NCI-H1930 (cell line): ENCODE measurements at regions not wholly inside any gene's neighbourhood (a gene's known extent, or its start where the extent isn't known, plus 50 kb on each side); places are given as distances from the start of the nearest gene placed in this dataset.

ENCODE experiments used
- DNase-seq, 2 experiments: peaks; one replicate each; lab custom pipeline; 2025; lab: John Stamatoyannopoulos, UW

DNA sequence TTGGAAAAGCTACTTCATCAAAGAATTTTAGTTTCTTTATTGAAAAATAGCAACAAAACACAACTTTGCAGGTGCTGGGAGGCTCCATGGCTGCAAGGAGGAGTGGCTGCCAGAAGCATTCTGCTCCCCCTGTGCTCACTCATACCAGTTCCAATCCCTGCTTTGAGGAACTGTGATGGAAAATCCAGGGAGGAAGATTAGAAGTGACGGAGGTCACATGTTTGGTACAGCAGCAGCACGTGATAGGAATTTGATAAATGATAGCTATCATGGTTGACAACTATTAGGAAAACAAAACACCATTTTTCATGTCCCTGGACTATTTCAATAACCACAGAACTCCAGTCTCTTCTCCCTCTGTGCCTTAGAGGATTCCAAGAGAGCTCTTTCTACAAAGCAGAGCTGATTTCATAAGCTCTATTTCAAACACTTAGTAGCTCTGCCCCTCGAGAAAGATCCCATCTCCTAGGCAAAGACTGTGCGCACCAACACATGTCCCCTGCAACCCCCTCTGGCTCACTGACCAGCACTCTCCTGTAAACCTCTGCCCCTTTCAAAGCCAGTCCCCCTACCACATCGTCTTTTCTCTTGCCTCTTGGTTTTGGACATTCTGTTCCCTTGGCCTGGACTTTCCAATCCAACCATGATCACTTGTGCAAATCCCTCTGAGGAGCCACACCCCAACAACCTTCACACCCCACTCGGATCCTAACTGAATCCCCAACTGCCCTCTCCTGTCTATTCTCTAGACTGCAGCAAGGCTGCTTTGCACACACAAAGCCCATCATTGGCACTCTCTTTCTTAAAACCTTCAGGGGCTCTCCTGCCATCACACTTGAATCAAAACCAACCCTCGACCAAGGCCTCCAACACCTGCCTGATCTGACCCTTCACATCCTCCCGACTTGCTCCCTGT lies 352.4 kb upstream of the PKDCC start:
- DNase-seq = no peak

DNA sequence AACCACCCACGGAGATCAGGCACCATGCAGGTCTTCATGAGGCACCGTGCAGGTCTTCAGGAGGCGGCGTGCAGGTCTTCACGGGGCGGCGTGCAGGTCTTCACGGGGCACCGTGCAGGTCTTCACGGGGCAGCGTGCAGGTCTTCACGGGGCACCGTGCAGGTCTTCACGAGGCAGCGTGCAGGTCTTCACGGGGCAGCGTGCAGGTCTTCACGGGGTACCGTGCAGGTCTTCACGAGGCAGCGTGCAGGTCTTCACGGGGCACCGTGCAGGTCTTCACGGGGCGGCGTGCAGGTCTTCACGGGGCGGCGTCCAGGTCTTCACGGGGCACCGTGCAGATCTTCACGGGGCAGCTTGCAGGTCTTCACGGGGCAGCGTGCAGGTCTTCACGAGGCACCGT lies 350.4 kb upstream of the PKDCC start:
- DNase-seq = no peak

- peak; percentile 8 to 9 for DNase-seq
Observed at GRCh38 chr2:41698678-41699422, 349.0 kb upstream of the PKDCC start.

DNA sequence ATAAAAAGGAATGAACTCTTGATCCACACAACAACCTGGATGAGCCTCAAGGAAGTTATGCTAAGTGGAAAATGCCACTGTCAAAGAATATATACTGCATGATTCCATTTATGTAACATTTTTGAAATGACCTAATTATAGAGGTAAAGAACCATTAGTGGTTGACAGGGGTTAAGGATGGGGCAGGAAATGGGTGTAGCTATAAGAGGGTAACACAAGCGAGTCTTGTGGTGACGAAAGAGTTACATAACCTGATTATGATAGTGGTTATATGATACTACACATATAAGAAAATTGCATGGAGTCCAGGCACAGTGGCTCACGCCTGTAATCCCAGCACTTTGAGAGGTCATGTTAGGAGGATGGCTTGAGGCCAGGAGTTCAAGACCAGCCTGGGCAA lies 346.6 kb upstream of the PKDCC start:
- no peak for DNase-seq

GRCh38 chr2:41703123-41703522 lies 344.7 kb upstream of the PKDCC start:
- no peak for DNase-seq

DNA sequence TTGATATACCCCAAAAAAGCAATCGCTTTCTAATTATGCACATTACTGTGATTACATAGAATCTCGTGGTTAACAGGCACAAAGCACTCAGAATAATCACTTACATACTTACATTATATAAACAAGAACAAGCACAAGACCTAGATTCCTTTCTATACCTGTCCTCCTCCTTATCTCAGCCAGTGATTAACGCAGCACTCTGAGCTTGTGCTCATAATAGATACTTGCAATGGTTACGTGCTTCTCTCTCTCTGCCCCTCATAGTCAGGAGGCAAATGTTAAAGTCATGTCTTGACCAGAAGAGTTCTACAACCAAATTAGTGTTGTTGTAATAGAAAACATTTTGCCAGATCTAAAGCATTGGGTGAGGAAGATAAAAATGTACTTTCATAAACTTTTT lies 342.2 kb upstream of the PKDCC start:
- no peak for DNase-seq

DNA sequence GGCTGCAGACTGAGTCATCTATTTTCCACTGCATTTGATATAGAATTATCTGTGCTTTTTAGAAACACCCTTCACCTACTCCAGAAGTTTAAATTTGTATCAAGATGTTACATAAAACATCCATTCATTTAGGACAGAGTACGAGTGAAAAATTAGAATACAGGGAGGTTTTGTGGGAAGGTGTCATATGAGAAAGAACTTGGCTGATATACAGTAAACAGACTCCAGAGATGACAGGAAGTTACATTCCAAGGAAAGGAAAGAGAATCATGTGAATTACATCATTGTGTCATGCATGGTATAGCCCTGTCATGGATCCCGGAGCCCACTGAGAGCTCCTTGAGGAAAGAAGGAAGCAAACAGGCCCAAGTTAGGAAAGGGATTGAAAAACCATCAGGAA lies 341.5 kb upstream of the PKDCC start:
- no peak for DNase-seq

DNA sequence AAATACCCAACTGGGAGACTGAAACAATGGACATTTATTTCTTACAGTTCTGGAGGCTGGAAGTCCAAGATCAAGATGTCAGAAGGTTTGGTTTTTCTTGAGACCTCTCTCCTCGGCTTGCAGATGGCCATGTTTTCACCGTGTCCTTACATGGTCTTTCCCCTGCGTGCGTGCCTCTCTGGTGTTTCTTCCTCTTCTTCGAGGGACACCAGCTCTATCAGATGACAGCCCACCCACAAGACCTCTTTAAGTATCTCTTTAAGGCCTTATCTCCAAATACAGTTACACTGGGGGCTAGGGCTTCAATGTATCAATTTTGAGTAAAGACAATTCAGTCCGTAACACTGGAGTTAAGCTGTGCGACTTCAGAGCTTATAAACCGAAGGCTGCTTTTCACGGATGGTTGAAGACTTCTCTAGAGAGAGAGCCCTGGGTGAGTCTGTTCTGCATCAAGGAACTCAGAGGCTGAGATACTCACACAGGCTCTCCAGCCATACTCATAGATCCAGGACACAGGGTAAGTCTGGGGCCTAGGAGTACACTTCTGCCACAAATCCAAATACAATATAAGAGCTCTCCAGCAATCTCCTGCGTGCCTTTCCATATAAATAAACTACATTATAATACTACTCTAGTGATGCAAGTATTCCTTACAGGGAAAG lies 339.9 kb upstream of the PKDCC start:
- no peak for DNase-seq

GRCh38 chr2:41709702-41710599 lies 337.9 kb upstream of the PKDCC start:
- no peak for DNase-seq

GRCh38 chr2:41710944-41711343 lies 336.9 kb upstream of the PKDCC start:
- DNase-seq = no peak

DNA sequence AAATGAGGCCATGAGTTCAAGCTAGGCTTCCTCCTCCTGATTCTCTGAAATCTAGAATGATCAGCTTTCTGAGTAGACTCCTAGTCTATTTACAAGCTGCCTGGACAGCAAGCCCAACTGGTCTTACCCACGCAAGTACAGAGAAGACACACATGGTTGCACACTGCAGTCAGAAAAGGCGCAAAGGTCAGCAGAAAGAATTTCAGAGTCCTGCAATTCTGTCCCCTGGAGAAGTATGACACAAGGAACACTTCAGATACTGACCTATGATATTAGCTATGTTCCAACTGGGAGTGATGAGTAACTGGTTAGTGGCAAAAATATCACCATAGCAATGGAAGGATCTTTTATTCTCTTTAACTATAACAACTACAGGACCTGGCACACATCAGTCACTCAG lies 336.1 kb upstream of the PKDCC start:
- DNase-seq = no peak

GRCh38 chr2:41716497-41716896 lies 331.3 kb upstream of the PKDCC start:
- DNase-seq = peak; percentile 15 to 38

DNA sequence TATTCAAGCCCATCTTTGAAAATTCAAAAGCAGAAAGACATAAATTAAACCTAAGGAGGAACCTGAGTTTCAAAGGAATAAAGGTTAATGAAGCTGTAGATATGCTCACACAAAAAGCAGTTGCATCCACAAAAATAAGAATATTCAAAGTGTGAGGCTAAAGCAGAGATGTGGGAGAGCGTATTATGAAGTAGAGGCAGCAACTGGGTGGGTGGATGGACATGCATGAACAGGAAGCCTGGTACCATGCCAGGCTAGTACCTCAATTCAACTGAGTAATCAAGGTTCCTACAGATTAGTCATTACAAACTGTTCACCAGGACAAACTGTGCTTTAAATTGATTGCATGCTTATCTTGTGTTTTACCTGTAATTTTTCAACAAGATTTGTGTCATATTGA lies 330.0 kb upstream of the PKDCC start:
- DNase-seq = peak; percentile 54 to 55

DNA sequence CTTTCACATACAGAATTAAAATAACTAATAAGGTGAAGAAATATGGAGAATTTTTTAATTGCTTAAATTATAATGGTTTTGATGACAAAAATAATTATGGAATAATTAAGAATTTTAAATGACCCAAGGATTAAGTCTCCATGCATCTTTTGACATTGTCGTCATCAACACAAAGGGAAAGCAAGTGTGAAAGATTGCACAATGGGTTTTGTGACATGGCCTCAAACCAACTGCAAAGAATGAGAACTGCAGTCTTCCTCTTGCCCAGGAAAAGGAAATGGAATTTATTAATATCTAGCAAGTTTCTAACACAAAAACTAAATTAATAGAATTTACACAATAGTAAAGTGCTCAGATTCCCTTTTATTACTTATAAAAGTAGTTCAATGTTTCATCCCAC lies 329.1 kb upstream of the PKDCC start:
- no peak for DNase-seq

GRCh38 chr2:41719756-41720155 lies 328.1 kb upstream of the PKDCC start:
- DNase-seq = no peak

DNA sequence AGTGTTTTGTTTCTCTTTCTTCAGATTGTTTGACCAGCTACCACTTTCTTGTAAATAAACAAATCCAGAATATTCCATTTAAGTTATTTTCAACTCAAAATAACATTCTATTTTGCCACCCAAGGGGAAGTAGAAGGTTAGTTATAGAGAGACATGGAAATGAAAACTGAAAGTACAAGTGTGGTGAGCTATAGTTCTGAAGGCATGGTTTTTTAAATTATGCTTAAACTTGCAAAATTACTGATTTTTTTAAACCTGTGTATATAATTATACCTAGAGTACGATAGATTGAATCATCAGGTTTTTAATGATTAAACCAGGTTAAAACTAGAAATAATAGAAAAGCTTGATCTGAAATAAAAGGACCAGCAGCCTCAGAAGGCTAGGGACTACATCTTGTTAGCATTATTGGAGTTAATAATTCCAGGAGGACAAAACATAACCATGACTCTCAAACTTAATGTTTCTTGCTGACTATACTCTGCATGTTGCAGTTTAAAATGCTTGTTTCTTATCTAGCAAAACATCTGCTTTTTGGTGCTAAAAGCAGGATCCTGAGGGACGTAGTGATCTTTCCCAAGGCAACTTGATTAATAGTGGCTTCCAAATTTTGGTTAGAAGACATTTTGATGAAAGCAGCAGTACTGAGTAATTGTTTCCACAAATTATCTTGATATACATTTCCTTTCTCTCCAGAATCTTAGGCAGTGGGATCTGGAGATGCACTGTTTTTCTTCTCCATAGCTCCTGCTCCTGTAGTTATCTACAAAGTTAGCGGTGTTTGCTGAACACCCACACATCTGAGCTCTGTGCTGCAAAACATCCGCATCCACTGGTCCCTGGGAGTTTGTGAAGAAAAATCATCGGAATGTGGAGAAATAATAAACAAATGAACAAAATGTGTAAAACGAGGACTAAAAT lies 327.2 kb upstream of the PKDCC start:
- DNase-seq = no peak

DNA sequence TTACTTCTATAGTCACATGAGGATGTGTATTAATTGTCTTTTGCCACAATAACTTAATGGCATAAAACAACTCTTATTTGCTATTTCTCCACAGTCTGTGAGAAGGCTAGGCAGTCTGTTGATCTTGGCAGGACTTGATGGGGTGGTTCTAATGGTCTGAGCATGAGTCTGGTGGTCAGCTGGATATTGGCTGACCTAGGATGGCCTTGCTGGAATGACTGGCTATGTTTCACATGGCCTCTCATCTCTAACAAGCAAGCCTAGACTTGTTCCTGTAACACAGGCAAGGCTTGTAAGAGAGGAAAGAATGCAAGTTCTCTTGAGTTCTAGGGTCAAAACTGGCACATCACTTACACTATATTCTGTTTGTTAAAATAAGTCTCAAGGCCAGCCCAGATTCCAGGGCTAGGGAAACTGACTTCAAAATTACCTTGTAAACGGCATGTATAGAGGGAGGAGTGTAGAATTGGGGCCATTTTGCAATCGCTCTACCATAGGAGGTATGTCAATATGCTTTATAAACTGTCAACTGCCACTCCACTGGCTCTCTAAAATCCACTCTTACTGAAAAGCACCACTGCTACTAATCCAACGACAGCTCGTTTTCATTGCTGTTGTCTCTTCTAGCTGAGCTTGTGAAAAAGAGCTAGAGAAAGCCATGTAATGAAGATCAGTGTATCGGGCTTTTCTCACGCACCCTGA lies 325.0 kb upstream of the PKDCC start:
- DNase-seq = no peak

GRCh38 chr2:41723526-41723925 lies 324.3 kb upstream of the PKDCC start:
- DNase-seq = no peak

- no peak for DNase-seq
Observed at GRCh38 chr2:41724465-41724864, 323.4 kb upstream of the PKDCC start.

DNA sequence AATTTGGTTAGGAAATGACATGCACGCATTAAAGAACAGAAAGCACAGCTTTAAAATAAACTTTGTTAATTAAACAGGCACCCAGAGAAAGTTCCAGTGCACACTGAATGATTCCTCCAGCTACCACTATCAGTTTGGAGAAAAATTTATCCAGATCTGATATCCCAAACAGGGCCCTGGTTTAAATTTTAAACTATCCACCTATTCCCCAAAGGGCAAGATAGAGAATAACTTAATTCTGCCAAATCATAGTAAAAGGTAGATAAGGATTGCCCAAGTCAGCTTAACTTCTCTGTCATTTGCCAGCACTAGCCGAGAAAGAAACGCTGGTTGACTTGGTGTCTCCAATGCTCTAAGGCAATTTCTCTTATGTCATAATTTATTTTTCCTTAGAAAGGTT lies 321.9 kb upstream of the PKDCC start:
- no peak for DNase-seq
